ENCODE measurements at regions not wholly inside any gene's neighbourhood (a gene's known extent, or its start where the extent isn't known, plus 50 kb on each side); places are given as distances from the start of the nearest gene placed in this dataset.

- no peak for TF ChIP-seq CTCF (IDR thresholded peaks at IDR 0.05; ENCODE audit: low read depth, low read length, missing control alignments)
- in situ Hi-C loops (cut with HindIII; ENCODE audit: low sequenced_read_pairs) = no loop called here
- no peak for DNase-seq (ENCODE audit: low read depth)
- no peak overlapping the region for H3K4me3 ChIP-seq (ENCODE audit: low read depth, low read length)
Observed at GRCh38 chr16:55012793-55013192, 82.1 kb downstream of the IRX5 start.

GRCh38 chr16:55014022-55014421 is 83.4 kb downstream of the IRX5 start:
- H3K4me3 ChIP-seq (ENCODE audit: low read depth, low read length) = no peak overlapping the region
- in situ Hi-C loops (cut with HindIII; ENCODE audit: low sequenced_read_pairs) = no loop called here

GRCh38 chr16:55015181-55015913 is 84.7 kb downstream of the IRX5 start:
- DNase-seq (ENCODE audit: low read depth) = peak; percentile 91
- no peak overlapping the region for H3K4me3 ChIP-seq (ENCODE audit: low read depth, low read length)
- in situ Hi-C loops (cut with HindIII; ENCODE audit: low sequenced_read_pairs) = no loop called here
- TF ChIP-seq CTCF (IDR thresholded peaks at IDR 0.05; ENCODE audit: low read depth, low read length, missing control alignments) = no peak

More at GRCh38 chr16:55014022-55014421, 83.4 kb downstream of the IRX5 start:
- no peak for DNase-seq (ENCODE audit: low read depth)
- no peak for TF ChIP-seq CTCF (IDR thresholded peaks at IDR 0.05; ENCODE audit: low read depth, low read length, missing control alignments)

- DNase-seq (ENCODE audit: low read depth) = no peak
- in situ Hi-C loops (cut with HindIII; ENCODE audit: low sequenced_read_pairs) = no loop called here
Observed at GRCh38 chr16:55016515-55016914, 85.8 kb downstream of the IRX5 start.

GRCh38 chr16:55017321-55017720 is 86.7 kb downstream of the IRX5 start:
- in situ Hi-C loops (cut with HindIII; ENCODE audit: low sequenced_read_pairs) = no loop called here
- DNase-seq (ENCODE audit: low read depth) = no peak
- no peak for TF ChIP-seq CTCF (IDR thresholded peaks at IDR 0.05; ENCODE audit: low read depth, low read length, missing control alignments)
- no peak overlapping the region for H3K4me3 ChIP-seq (ENCODE audit: low read depth, low read length)

More at GRCh38 chr16:55016515-55016914, 85.8 kb downstream of the IRX5 start:
- H3K4me3 ChIP-seq (ENCODE audit: low read depth, low read length) = no peak overlapping the region
- TF ChIP-seq CTCF (IDR thresholded peaks at IDR 0.05; ENCODE audit: low read depth, low read length, missing control alignments) = no peak

GRCh38 chr16:55018881-55019280 is 88.2 kb downstream of the IRX5 start:
- H3K4me3 ChIP-seq (ENCODE audit: low read depth, low read length) = no peak overlapping the region
- DNase-seq (ENCODE audit: low read depth) = no peak
- in situ Hi-C loops (cut with HindIII; ENCODE audit: low sequenced_read_pairs) = no loop called here
- TF ChIP-seq CTCF (IDR thresholded peaks at IDR 0.05; ENCODE audit: low read depth, low read length, missing control alignments) = no peak

Data from astrocyte of the cerebellum (primary cell).